GM12878 (cell line): ENCODE measurements at regions not wholly inside any gene's neighbourhood (a gene's known extent, or its start where the extent isn't known, plus 50 kb on each side); places are given as distances from the start of the nearest gene placed in this dataset.

ENCODE experiments used
- ATAC-seq: fragments of 200-7000 bp; cut with Tn5 transposase; 3 replicates; pipeline ENCODE4 v1.9.1; 2020; ENCODE audit warnings: mild to moderate bottlenecking, moderate library complexity
- BruUV-seq: library from RNA; stranded (reverse); fragments of 400-500 nt; replicated peaks from 2 replicates; lab custom pipeline; 2021; lab: Mats Ljungman, UMichigan
- CTCF ChIA-PET: fragments of 300-600 bp; sonication (Branson Sonifier 250); formaldehyde crosslinking; extraction: SDS; loops from one replicate; lab custom pipeline; 2021; ENCODE audit warnings: inconsistent platforms; lab: Yijun Ruan, JAX
- POLR2A ChIA-PET: fragments of 350-600 bp; formaldehyde crosslinking; extraction: SDS; loops from one replicate; lab custom pipeline; 2021; ENCODE audit warnings: inconsistent platforms; lab: Charles Lee
- RAD21 ChIA-PET: fragments of 300-600 bp; sonication (Branson Sonifier 250); formaldehyde crosslinking; loops from one replicate; lab custom pipeline; 2023; ENCODE audit warnings: antibody characterized with exemption; ENCODE audit not compliant: unreplicated experiment; lab: Charles Lee
- SMC1A ChIA-PET: fragments of 300-600 bp; sonication (Branson Sonifier 250); formaldehyde crosslinking; loops from one replicate; lab custom pipeline; 2023; ENCODE audit not compliant: unreplicated experiment, uncharacterized antibody; lab: Charles Lee
- DNase-seq: peaks from one replicate; pipeline ENCODE4 v3.0.0-alpha.2; 2011; ENCODE audit warnings: low read depth, low spot score
- FAIRE-seq: peaks from 3 replicates; lab custom pipeline; 2011; peaks lifted over from hg19 to GRCh38; lab: Jason Lieb, UNC
- H2AFZ ChIP-seq: 2 replicates; pipeline ENCODE4 v1.6.0; 2011; ENCODE audit warnings: low read depth, low read length, control low read depth; ENCODE audit not compliant: control insufficient read depth
- H3K27ac ChIP-seq: 2 replicates; pipeline ENCODE4 v1.5.1; 2011; ENCODE audit warnings: control low read depth; ENCODE audit not compliant: control insufficient read depth, insufficient read depth
- H3K27me3 ChIP-seq, 2 experiments: replicated peaks in 1 of 2; 2 replicates each; pipeline versions ENCODE4 v1.6.0 to v1.6.1; 2011; ENCODE audit warnings: low read length in 1 of 2; ENCODE audit not compliant: control insufficient read depth in 2 of 2, insufficient read depth in 2 of 2
- H3K36me3 ChIP-seq, 2 experiments: 2 replicates each; pipeline ENCODE4 v1.5.1; 2011; ENCODE audit warnings: low read length in 1 of 2; ENCODE audit not compliant: control insufficient read depth in 2 of 2, insufficient read depth in 2 of 2
- H3K4me1 ChIP-seq: 2 replicates; pipeline ENCODE4 v1.6.1; 2011; ENCODE audit warnings: mild to moderate bottlenecking, low read length, moderate library complexity, mixed read lengths; ENCODE audit not compliant: control insufficient read depth, insufficient read depth
- H3K4me2 ChIP-seq: 2 replicates; pipeline ENCODE4 v1.6.0; 2011; ENCODE audit warnings: control low read depth; ENCODE audit not compliant: control insufficient read depth, insufficient read depth
- H3K4me3 ChIP-seq: fragments of 200-600 bp; sonication (generic); 2 replicates; pipeline ENCODE4 v1.5.1; 2016
- H3K79me2 ChIP-seq: 2 replicates; pipeline ENCODE4 v1.6.0; 2011; ENCODE audit warnings: low read length; ENCODE audit not compliant: control insufficient read depth, insufficient read depth
- H3K9ac ChIP-seq: 2 replicates; pipeline ENCODE4 v1.8.0; 2011; ENCODE audit warnings: low read length, control low read depth, mixed read lengths; ENCODE audit not compliant: control insufficient read depth, insufficient read depth
- H3K9me3 ChIP-seq: replicated peaks from 3 replicates; pipeline ENCODE4 v1.5.1; 2011; ENCODE audit warnings: mild to moderate bottlenecking, low read length; ENCODE audit not compliant: control insufficient read depth, insufficient read depth
- H4K20me1 ChIP-seq: 2 replicates; pipeline ENCODE4 v1.6.0; 2011; ENCODE audit not compliant: control insufficient read depth, insufficient read depth
- GABPA ChIP-seq: IDR thresholded peaks from 2 replicates; pipeline ENCODE4 v1.6.1; 2014; ENCODE audit warnings: antibody characterized with exemption, low read depth, mild to moderate bottlenecking, inconsistent platforms
- HDAC6 ChIP-seq: fragments of 200-600 bp; sonication (generic); IDR thresholded peaks from one replicate; pipeline ENCODE4 v1.8.0; 2017; ENCODE audit warnings: antibody characterized with exemption; ENCODE audit not compliant: unreplicated experiment
- IKZF1 ChIP-seq: fragments of 450-650 bp; conservative IDR thresholded peaks from 2 replicates; pipeline ENCODE4 v1.6.1; 2017; ENCODE audit warnings: antibody characterized with exemption, mild to moderate bottlenecking
- MXI1 ChIP-seq: fragments of 150-350 bp; IDR thresholded peaks from 2 replicates; pipeline ENCODE4 v1.6.1; 2011; ENCODE audit warnings: low read depth, mild to moderate bottlenecking, inconsistent platforms, low read length, improper control_type of control experiment
- SIN3A ChIP-seq: IDR thresholded peaks from 2 replicates; pipeline ENCODE4 v1.6.1; 2012; ENCODE audit warnings: low read depth, low read length, improper control_type of control experiment
- SIX5 ChIP-seq: IDR thresholded peaks from 2 replicates; pipeline ENCODE4 v1.6.1; 2011; ENCODE audit warnings: mild to moderate bottlenecking, low read depth, low read length, moderate library complexity; ENCODE audit not compliant: severe bottlenecking
- SPI1 ChIP-seq: IDR thresholded peaks from 2 replicates; pipeline ENCODE4 v1.6.1; 2011; ENCODE audit warnings: low read depth, mild to moderate bottlenecking, low read length, moderate library complexity, borderline replicate concordance; ENCODE audit not compliant: insufficient read depth
- TAF1 ChIP-seq: IDR thresholded peaks from 2 replicates; pipeline ENCODE4 v1.6.1; 2011; ENCODE audit warnings: mild to moderate bottlenecking, low read depth, low read length, borderline replicate concordance
- ZNF207 ChIP-seq: fragments of 450-650 bp; IDR thresholded peaks from 2 replicates; pipeline ENCODE4 v1.6.1; 2014; ENCODE audit warnings: antibody characterized with exemption, mild to moderate bottlenecking, borderline replicate concordance
- ZNF274 ChIP-seq: IDR thresholded peaks from one replicate; pipeline ENCODE4 v1.8.0; 2011; ENCODE audit not compliant: insufficient read length, insufficient read depth
- WGBS: methylation state at CpG from one replicate; pipeline ENCODE4 v1.1.6; 2016; ENCODE audit warnings: low lambda C conversion rate; ENCODE audit not compliant: insufficient replicate concordance, insufficient coverage; ENCODE audit errors: missing lambda C conversion rate; 5-methylcytosine and 5-hydroxymethylcytosine counted together
- in situ Hi-C: fragments of 300-500 bp; cut with MboI; formaldehyde crosslinking; loops from 9 replicates; pipeline ENCODE4 v1.14.3; 2018; ENCODE audit warnings: mixed read lengths
- intact Hi-C: fragments of 100-400 bp; cut with micrococcal nuclease; formaldehyde crosslinking; loops from one replicate; pipeline ENCODE4 v1.14.2; 2022; ENCODE audit not compliant: unreplicated experiment
- TF ChIP-seq, protein P1 (sequence below): IDR thresholded peaks from 2 replicates; pipeline ENCODE4 v1.6.1; 2012; ENCODE audit warnings: low read depth, low read length, improper control_type of control experiment
- TF ChIP-seq, protein P2 (sequence below), 3 experiments: IDR thresholded peaks in 2 of 3; conservative IDR thresholded peaks in 1 of 3; 2 replicates each; pipeline ENCODE4 v1.5.1; 2011; ENCODE audit warnings: low read depth in 3 of 3, low read length in 3 of 3, mild to moderate bottlenecking in 3 of 3, control low read depth in 2 of 3, moderate library complexity in 2 of 3, inconsistent platforms in 1 of 3, mixed read lengths in 1 of 3; ENCODE audit not compliant: control insufficient read depth in 2 of 3, insufficient read depth in 1 of 3; ENCODE audit errors: extremely low read depth in 1 of 3
- TF ChIP-seq, protein P3 (sequence below): IDR thresholded peaks from 2 replicates; pipeline ENCODE4 v1.6.1; 2012; ENCODE audit warnings: improper control_type of control experiment, low read depth, low read length; ENCODE audit not compliant: insufficient replicate concordance

DNA sequence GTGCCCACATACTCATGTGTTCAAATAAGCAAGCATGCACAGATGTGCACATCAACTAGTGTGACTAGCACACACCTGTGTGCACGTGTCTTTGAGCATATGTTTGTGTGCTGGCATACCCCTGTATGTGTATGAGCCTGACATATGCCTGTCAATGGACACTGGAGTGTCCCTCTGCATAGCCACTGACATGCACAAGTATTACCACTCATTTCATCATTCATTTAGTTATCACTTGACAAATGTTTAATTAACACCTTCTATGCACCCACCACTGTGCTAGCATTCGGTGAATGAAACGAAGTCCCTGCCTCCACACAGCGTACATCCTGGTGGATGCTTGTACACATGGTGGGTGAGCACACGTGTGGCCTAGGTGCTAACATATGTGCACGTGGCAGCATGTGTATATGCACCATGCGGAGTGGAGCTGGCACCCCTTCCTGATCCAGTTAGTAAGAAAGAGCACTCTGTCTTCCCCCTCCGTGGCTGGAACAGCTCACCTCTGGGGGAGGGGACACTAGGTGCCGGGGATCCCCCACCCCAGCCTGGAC is 112.0 kb downstream of the CHST1 start (continued):
- TF ChIP-seq, protein P1, sequence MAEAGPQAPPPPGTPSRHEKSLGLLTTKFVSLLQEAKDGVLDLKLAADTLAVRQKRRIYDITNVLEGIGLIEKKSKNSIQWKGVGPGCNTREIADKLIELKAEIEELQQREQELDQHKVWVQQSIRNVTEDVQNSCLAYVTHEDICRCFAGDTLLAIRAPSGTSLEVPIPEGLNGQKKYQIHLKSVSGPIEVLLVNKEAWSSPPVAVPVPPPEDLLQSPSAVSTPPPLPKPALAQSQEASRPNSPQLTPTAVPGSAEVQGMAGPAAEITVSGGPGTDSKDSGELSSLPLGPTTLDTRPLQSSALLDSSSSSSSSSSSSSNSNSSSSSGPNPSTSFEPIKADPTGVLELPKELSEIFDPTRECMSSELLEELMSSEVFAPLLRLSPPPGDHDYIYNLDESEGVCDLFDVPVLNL: no peak
- no peak for TF ChIP-seq TAF1
- TF ChIP-seq SIX5: no peak
- TF ChIP-seq, all 136 proteins: peak for 0

DNA sequence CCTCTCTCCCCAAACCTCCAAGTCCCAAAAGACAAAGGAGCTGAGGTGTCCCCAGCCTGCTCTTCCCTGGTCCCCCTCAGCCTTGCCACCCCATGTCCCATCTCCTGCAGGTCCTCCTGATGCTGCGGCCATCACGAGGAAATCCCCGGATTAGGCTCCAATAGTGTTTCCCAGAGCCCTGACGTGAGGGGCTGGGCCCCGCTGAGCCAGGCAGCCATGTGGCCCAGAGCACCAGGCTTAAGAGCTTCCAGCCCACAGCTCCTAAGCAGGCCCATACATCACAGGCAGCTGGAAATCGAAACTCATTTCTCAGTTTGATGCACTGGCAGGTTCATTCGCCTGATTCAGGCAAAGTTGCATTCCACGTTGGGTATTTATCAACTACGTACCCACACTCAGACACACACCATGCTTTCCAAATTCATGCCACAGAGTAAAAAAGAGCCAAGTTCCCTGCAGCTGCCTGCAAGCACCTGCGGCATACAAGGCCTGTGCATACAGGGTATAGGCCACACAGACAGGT is 114.2 kb downstream of the CHST1 start:
- SMC1A ChIA-PET: no interaction called here
- H4K20me1 ChIP-seq: no peaks in the 10 kb centered on the region; the same call in 1 of the 2 replicates
- DNase-seq: no peak
- H3K27ac ChIP-seq: no peak overlapping the region
- POLR2A ChIA-PET: no interaction called here
- BruUV-seq: no TSS peak
- no peak overlapping the region for H3K9ac ChIP-seq
- no peak overlapping the region for H2AFZ ChIP-seq
- no peaks in the 10 kb centered on the region for H3K79me2 ChIP-seq
- H3K9me3 ChIP-seq: no peaks in the 10 kb centered on the region
- ATAC-seq: no peak
- intact Hi-C loops (no loop called here), in situ Hi-C loops (no loop called here)
- no peak overlapping the region for H3K4me2 ChIP-seq
- no peaks in the 10 kb centered on the region for H3K4me1 ChIP-seq
- WGBS: 20% methylated on average over 10 of the region's 10 CpGs
- RAD21 ChIA-PET: no interaction called here
- peaks cover 0 to 2% of the 10 kb centered on the region in 2 experiments; a peak in 1 of 4 replicates for H3K27me3 ChIP-seq
- FAIRE-seq: no peak
- H3K4me3 ChIP-seq: no peak overlapping the region
- CTCF ChIA-PET: no interaction called here
- no peaks in the 10 kb centered on the region for H3K36me3 ChIP-seq
- TF ChIP-seq, protein P2, sequence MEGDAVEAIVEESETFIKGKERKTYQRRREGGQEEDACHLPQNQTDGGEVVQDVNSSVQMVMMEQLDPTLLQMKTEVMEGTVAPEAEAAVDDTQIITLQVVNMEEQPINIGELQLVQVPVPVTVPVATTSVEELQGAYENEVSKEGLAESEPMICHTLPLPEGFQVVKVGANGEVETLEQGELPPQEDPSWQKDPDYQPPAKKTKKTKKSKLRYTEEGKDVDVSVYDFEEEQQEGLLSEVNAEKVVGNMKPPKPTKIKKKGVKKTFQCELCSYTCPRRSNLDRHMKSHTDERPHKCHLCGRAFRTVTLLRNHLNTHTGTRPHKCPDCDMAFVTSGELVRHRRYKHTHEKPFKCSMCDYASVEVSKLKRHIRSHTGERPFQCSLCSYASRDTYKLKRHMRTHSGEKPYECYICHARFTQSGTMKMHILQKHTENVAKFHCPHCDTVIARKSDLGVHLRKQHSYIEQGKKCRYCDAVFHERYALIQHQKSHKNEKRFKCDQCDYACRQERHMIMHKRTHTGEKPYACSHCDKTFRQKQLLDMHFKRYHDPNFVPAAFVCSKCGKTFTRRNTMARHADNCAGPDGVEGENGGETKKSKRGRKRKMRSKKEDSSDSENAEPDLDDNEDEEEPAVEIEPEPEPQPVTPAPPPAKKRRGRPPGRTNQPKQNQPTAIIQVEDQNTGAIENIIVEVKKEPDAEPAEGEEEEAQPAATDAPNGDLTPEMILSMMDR (IDR thresholded peaks at IDR 0.05 in 2 of 3, conservative IDR thresholded peaks at IDR 0.05 in 1 of 3; ENCODE audit: control insufficient read depth in 2 of 3, extremely low read depth in 1 of 3, insufficient read depth in 1 of 3, low read depth in 3 of 3, low read length in 3 of 3): no peak
- TF ChIP-seq SPI1 (no peak), ZNF207 (no peak), HDAC6 (no peak), GABPA (no peak), MXI1 (no peak), ZNF274 (no peak), SIN3A (no peak), IKZF1 (no peak)
- TF ChIP-seq, protein P3, sequence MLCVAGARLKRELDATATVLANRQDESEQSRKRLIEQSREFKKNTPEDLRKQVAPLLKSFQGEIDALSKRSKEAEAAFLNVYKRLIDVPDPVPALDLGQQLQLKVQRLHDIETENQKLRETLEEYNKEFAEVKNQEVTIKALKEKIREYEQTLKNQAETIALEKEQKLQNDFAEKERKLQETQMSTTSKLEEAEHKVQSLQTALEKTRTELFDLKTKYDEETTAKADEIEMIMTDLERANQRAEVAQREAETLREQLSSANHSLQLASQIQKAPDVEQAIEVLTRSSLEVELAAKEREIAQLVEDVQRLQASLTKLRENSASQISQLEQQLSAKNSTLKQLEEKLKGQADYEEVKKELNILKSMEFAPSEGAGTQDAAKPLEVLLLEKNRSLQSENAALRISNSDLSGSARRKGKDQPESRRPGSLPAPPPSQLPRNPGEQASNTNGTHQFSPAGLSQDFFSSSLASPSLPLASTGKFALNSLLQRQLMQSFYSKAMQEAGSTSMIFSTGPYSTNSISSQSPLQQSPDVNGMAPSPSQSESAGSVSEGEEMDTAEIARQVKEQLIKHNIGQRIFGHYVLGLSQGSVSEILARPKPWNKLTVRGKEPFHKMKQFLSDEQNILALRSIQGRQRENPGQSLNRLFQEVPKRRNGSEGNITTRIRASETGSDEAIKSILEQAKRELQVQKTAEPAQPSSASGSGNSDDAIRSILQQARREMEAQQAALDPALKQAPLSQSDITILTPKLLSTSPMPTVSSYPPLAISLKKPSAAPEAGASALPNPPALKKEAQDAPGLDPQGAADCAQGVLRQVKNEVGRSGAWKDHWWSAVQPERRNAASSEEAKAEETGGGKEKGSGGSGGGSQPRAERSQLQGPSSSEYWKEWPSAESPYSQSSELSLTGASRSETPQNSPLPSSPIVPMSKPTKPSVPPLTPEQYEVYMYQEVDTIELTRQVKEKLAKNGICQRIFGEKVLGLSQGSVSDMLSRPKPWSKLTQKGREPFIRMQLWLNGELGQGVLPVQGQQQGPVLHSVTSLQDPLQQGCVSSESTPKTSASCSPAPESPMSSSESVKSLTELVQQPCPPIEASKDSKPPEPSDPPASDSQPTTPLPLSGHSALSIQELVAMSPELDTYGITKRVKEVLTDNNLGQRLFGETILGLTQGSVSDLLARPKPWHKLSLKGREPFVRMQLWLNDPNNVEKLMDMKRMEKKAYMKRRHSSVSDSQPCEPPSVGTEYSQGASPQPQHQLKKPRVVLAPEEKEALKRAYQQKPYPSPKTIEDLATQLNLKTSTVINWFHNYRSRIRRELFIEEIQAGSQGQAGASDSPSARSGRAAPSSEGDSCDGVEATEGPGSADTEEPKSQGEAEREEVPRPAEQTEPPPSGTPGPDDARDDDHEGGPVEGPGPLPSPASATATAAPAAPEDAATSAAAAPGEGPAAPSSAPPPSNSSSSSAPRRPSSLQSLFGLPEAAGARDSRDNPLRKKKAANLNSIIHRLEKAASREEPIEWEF: no peak
